Stimulated activated memory B cell treated with anti-CD40 and anti-IgM and Interleukin-4, amounts not matched to agents 10 μg/mL and 1 μg/mL and 100 μg/mL, for 72 hours (primary cell): ENCODE measurements at regions not wholly inside any gene's neighbourhood (a gene's known extent, or its start where the extent isn't known, plus 50 kb on each side); places are given as distances from the start of the nearest gene placed in this dataset.
A peak's percentile ranks its signal among the peaks of the same experiment; 100 is the strongest.
"Not testable (repeated sequence)": the region's sequence is repeated elsewhere in the genome, so short reads cannot be mapped to it uniquely, and the experiment has no call there.

Experiments used
- ATAC-seq: fragments of 150-1000 bp; cut with Tn5 transposase; 2 replicates; pipeline ENCODE4 v1.10.0; 2021
- H3K27ac Mint-ChIP-seq: one replicate; pipeline ENCODE4 v1.8.0; 2022; ENCODE audit warnings: mild to moderate bottlenecking, mixed read lengths
- H3K27me3 Mint-ChIP-seq: one replicate; pipeline ENCODE4 v1.8.0; 2022; ENCODE audit warnings: mixed read lengths
- H3K36me3 Mint-ChIP-seq: one replicate; pipeline ENCODE4 v1.8.0; 2022; ENCODE audit warnings: mixed read lengths
- H3K4me1 Mint-ChIP-seq: one replicate; pipeline ENCODE4 v1.8.0; 2022; ENCODE audit warnings: mixed read lengths
- H3K4me3 Mint-ChIP-seq: one replicate; pipeline ENCODE4 v1.8.0; 2022; ENCODE audit warnings: mild to moderate bottlenecking, moderate library complexity, mixed read lengths
- H3K9me3 Mint-ChIP-seq: one replicate; pipeline ENCODE4 v1.8.0; 2022; ENCODE audit warnings: mixed read lengths

DNA sequence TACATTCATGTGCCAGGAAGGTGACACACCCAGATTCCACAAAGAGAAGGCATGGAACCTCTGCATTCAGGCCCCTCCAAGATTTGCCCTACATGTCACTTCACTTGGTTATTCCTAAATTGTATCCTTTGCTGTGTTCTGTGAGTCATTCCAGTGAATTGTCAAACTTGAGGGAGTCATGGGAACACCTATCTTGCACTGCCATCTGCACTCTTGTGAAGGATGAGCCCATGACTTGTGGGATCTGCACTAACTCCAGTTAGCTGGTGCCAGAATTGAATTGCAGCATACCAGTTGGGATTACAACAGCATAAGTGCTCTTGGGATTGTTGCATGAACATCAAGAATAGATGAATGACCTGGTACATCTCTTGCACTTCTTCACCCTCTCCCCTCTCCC is 1288.0 kb upstream of the ZEB2 start:
- ATAC-seq = peak; percentile 27
- Mint-ChIP-seq H3K4me1 (no peaks in the 10 kb centered on the region), H3K9me3 (no peaks in the 10 kb centered on the region), H3K27me3 (no peaks in the 10 kb centered on the region), H3K4me3 (no peak overlapping the region), H3K27ac (no peak overlapping the region), H3K36me3 (no peaks in the 10 kb centered on the region)

- Mint-ChIP-seq H3K4me1 (no peaks in the 10 kb centered on the region), H3K27me3 (no peaks in the 10 kb centered on the region), H3K27ac (no peak overlapping the region), H3K9me3 (no peaks in the 10 kb centered on the region), H3K36me3 (no peaks in the 10 kb centered on the region), H3K4me3 (no peak overlapping the region)
- ATAC-seq = no peak
Measured at GRCh38 chr2:145807554-145807953, 1287.6 kb upstream of the ZEB2 start.

GRCh38 chr2:145806546-145806945 is 1286.6 kb upstream of the ZEB2 start:
- no peak for ATAC-seq
- H3K4me3 Mint-ChIP-seq = no peak overlapping the region
- no peak overlapping the region for H3K27ac Mint-ChIP-seq
- H3K36me3 Mint-ChIP-seq = no peaks in the 10 kb centered on the region
- no peaks in the 10 kb centered on the region for H3K9me3 Mint-ChIP-seq
- H3K27me3 Mint-ChIP-seq = no peaks in the 10 kb centered on the region
- no peaks in the 10 kb centered on the region for H3K4me1 Mint-ChIP-seq

- no peaks in the 10 kb centered on the region for H3K36me3 Mint-ChIP-seq
- peaks cover 13% of the 10 kb centered on the region for H3K27me3 Mint-ChIP-seq
- no peak for ATAC-seq
- H3K27ac Mint-ChIP-seq = no peak overlapping the region
- no peaks in the 10 kb centered on the region for H3K9me3 Mint-ChIP-seq
- H3K4me1 Mint-ChIP-seq = no peaks in the 10 kb centered on the region
- H3K4me3 Mint-ChIP-seq = no peak overlapping the region
Measured at GRCh38 chr2:145802133-145802532, 1282.2 kb upstream of the ZEB2 start.

- no peaks in the 10 kb centered on the region for H3K36me3 Mint-ChIP-seq
- no peaks in the 10 kb centered on the region for H3K4me1 Mint-ChIP-seq
- H3K27me3 Mint-ChIP-seq = peaks cover 13% of the 10 kb centered on the region
- ATAC-seq = no peak
- no peaks in the 10 kb centered on the region for H3K9me3 Mint-ChIP-seq
- H3K27ac Mint-ChIP-seq = no peak overlapping the region
- no peak overlapping the region for H3K4me3 Mint-ChIP-seq
Measured at GRCh38 chr2:145801210-145801609, 1281.3 kb upstream of the ZEB2 start.

DNA sequence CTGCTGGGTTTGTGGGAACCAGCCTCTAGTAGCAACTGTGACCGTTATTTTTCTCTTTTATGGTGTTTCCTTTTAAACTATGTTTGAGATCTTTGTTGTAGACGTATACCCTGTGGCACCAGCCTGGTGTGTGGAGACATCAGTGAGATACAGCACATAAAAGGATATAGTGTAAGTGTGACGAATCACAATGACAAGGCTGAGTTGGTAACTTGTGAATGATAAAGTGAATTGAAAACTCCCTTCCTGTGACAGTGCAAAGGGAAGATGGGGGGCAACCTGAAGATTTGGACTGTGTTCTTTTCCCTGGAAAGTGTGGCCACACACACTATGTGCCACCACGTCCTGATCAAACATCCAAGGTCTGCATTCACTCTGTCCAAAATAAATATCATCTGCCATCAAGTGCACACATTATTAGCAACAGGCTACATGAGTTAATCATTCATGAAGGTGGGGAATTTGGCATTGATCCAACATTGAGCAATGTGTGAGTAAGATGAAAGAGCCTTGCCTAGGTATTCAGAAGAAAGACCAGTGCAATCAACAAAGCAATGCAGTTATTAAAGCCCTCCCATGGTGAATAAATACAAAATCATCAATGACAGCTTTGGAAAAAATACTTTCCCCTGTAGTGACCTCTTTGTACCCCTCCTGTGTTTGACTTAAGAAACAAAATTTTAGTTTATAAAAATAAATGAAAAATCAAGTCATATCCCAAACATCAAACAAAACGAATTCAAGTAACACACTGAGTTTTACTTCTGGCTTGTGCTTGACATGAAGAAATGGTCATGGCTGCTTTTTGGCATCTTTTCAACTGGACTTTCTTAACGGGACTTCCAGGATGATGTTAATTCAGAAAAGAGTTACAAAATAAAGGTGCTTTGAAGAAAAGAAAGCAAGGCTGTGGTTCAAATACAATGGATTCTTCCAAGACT is 1280.5 kb upstream of the ZEB2 start:
- Mint-ChIP-seq H3K27me3 (peaks cover 13% of the 10 kb centered on the region), H3K27ac (no peak overlapping the region), H3K36me3 (no peaks in the 10 kb centered on the region), H3K4me3 (no peak overlapping the region), H3K4me1 (no peaks in the 10 kb centered on the region), H3K9me3 (no peaks in the 10 kb centered on the region)
- ATAC-seq = no peak

DNA sequence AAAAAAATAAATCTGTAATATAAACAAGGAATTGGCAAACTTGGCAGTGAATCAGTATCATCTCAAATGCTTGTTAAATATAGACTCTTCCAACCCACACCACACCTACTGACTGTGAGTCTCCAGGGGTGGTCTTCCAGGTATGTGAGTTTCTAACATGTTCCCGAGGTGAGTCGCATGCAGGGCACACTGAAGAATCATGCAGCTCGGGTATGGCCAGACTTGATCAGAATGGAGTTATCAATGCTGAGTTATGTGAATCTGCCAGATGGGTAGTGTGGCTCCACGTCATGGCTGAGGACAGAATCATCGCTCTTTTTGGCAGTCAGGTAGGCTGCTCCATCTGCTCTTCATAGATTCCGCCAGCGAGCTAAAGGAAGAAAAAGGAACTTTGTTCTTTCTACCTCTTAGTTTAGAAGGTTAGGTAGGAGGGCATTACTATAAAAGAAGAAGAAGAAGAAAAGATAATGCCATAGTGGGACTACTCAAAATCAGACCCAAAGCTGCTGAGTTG is 1279.7 kb upstream of the ZEB2 start:
- ATAC-seq = no peak
- H3K36me3 Mint-ChIP-seq = no peaks in the 10 kb centered on the region
- peaks cover 13% of the 10 kb centered on the region for H3K27me3 Mint-ChIP-seq
- no peaks in the 10 kb centered on the region for H3K4me1 Mint-ChIP-seq
- H3K27ac Mint-ChIP-seq = no peak overlapping the region
- no peaks in the 10 kb centered on the region for H3K9me3 Mint-ChIP-seq
- H3K4me3 Mint-ChIP-seq = no peak overlapping the region

DNA sequence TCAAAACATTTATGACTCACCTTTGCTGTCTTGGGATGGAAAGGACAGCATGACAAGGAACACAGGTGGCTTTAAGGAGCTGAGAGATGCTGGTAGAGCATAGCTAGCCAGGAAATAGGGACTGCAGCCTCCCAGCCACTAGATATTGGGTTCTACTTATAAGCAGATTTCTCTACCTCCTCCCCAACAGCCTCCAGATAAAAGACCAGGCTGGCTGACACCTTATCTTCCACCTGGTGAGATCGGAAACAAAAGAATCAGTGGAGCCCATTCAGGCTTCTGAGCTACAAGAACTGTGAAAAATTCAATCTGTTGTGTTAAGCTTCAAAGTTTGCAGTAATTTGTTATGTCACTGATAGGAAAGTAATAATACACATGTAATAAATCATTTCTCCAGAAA is 1278.5 kb upstream of the ZEB2 start:
- ATAC-seq = no peak
- Mint-ChIP-seq H3K4me1 (no peaks in the 10 kb centered on the region), H3K4me3 (no peak overlapping the region), H3K36me3 (no peaks in the 10 kb centered on the region), H3K27me3 (peaks cover 13% of the 10 kb centered on the region), H3K9me3 (no peaks in the 10 kb centered on the region), H3K27ac (no peak overlapping the region)

- H3K4me1 Mint-ChIP-seq = no peaks in the 10 kb centered on the region
- ATAC-seq = no peak
- no peak overlapping the region for H3K4me3 Mint-ChIP-seq
- peaks cover 13% of the 10 kb centered on the region for H3K27me3 Mint-ChIP-seq
- no peaks in the 10 kb centered on the region for H3K36me3 Mint-ChIP-seq
- H3K27ac Mint-ChIP-seq = no peak overlapping the region
- H3K9me3 Mint-ChIP-seq = no peaks in the 10 kb centered on the region
Measured at GRCh38 chr2:145797692-145798091, 1277.8 kb upstream of the ZEB2 start.

- no peak overlapping the region for H3K27ac Mint-ChIP-seq
- H3K4me3 Mint-ChIP-seq = no peak overlapping the region
- no peaks in the 10 kb centered on the region for H3K36me3 Mint-ChIP-seq
- peak; percentile 20 for ATAC-seq
- H3K9me3 Mint-ChIP-seq = no peaks in the 10 kb centered on the region
- no peaks in the 10 kb centered on the region for H3K27me3 Mint-ChIP-seq
- H3K4me1 Mint-ChIP-seq = no peaks in the 10 kb centered on the region
Measured at GRCh38 chr2:145792745-145793144, 1272.8 kb upstream of the ZEB2 start.

GRCh38 chr2:145789636-145790035 is 1269.7 kb upstream of the ZEB2 start:
- Mint-ChIP-seq H3K27ac (no peak overlapping the region), H3K4me1 (no peaks in the 10 kb centered on the region), H3K27me3 (no peaks in the 10 kb centered on the region), H3K4me3 (no peak overlapping the region), H3K9me3 (no peaks in the 10 kb centered on the region), H3K36me3 (no peaks in the 10 kb centered on the region)
- ATAC-seq = no peak

DNA sequence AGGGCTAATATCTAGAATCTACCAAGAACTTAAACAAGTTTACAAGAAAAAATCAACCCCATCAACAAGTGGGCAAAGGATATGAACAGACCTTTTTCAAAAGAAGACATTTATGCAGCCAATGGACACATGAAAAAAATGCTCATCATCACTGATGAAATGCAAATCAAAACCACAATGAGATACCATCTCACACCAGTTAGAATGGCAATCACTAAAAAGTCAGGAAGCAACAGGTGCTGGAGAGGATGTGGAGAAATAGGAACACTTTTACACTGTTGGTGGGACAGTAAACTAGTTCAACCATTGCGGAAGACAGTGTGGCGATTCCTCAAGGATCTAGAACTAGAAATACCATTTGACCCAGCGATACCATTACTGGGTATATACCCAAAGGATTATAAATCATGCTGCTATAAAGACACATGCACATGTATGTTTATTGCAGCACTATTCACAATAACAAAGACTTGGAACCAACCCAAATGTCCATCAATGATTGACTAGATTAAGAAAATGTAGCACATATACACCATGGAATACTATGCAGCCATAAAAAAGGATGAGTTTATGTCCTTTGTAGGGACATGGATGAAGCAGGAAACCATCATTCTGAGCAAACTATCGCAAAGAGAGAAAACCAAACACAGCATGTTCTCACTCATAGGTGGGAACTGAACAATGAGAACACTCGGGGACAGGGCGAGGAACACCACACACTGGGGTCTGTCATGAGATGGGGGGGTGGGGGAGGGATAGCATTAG is 1267.9 kb upstream of the ZEB2 start:
- not testable (repeated sequence) for H3K36me3 Mint-ChIP-seq, ATAC-seq, H3K4me1 Mint-ChIP-seq, H3K9me3 Mint-ChIP-seq, H3K27ac Mint-ChIP-seq, H3K27me3 Mint-ChIP-seq, H3K4me3 Mint-ChIP-seq

DNA sequence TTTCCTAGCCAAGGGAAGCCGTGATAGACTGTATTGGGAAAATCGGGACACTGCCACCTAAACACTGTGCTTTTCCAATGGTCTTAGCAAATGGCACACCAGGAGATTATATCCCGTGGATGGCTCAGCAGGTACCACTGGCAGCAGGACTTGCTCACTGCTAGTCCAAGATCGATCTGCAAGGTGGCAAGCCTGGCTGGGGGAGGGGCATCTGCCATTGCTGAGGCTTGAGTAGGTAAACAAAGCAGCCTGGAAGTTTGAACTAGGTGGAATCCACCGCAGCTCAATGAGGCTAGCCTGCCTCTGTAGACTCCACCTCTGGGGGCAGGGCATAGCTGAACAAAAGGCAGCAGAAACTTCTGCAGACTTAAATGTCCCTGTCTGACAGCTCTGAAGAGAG is 1262.7 kb upstream of the ZEB2 start:
- not testable (repeated sequence) for H3K36me3 Mint-ChIP-seq, H3K27ac Mint-ChIP-seq, ATAC-seq, H3K9me3 Mint-ChIP-seq, H3K4me1 Mint-ChIP-seq, H3K4me3 Mint-ChIP-seq
- H3K27me3 Mint-ChIP-seq = peaks cover 11% of the 10 kb centered on the region

DNA sequence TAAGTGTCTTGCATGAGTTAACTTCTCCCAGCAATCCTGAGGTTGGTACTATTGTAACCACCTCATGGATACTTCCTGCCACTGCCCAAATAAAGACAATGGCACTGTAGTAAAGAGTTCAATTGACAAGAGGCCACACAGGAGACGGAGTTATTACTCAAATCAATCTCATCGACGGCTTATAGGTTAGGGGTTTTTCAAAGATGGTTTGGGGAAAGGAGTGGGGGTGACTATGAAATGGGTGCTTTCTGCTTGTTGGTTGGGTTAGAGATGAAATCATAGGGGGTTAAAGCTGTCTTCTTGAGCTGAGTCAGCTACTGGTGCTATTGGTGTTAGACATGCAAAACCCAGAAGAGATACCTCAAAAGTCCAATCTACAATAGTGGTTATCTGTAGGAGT is 1258.0 kb upstream of the ZEB2 start:
- H3K27ac Mint-ChIP-seq = no peak overlapping the region
- H3K4me1 Mint-ChIP-seq = peaks cover 17% of the 10 kb centered on the region
- no peaks in the 10 kb centered on the region for H3K36me3 Mint-ChIP-seq
- peak; percentile 54 for ATAC-seq
- H3K4me3 Mint-ChIP-seq = no peak overlapping the region
- peaks cover 11% of the 10 kb centered on the region for H3K27me3 Mint-ChIP-seq
- H3K9me3 Mint-ChIP-seq = no peaks in the 10 kb centered on the region

DNA sequence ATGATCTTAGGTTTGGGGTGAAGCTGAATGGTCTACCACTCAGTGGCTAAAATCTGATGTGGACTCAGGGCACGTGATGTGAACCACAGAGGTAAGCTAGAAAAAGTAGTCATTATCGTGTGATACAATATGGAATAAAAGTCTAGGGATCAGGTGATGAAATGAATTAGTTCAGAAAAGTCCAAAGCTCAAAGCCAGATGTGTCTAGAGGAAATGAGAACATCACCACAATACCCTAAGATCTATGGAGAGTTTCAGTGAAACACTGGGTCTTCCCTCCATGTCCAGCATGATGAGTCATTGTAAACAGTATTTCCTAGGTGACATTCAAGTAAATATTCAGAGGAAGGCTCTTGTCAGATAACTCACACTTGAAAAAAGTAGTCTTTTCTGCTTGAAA is 1257.4 kb upstream of the ZEB2 start:
- no peak for ATAC-seq
- Mint-ChIP-seq H3K4me1 (peaks cover 18% of the 10 kb centered on the region), H3K4me3 (no peak overlapping the region), H3K9me3 (no peaks in the 10 kb centered on the region), H3K27me3 (peaks cover 11% of the 10 kb centered on the region), H3K27ac (no peak overlapping the region), H3K36me3 (no peaks in the 10 kb centered on the region)

DNA sequence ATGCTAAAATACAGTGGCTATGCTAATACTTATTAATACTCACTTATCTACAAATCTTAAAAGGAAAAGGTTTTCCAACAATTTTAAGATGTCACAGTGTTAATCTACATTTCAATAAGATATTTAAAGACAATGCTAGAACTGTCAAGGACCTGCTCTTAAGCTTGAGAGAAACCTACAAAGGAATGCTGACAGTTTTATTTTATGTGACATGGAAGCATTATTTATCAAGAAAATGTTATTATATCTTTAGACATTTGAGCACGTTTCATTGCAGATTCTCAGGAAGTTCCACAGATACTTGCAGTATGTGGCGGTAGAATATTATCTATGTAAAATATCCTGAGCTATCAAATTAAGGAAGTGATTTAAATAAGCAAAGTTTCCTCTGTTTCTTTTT is 1255.7 kb upstream of the ZEB2 start:
- Mint-ChIP-seq H3K27ac (no peak overlapping the region), H3K9me3 (no peaks in the 10 kb centered on the region), H3K4me3 (no peak overlapping the region), H3K36me3 (no peaks in the 10 kb centered on the region), H3K4me1 (peaks cover 29% of the 10 kb centered on the region), H3K27me3 (peaks cover 5% of the 10 kb centered on the region)
- no peak for ATAC-seq
